Activated CD8-positive, alpha-beta T cell treated with anti-CD3 and anti-CD28 coated beads, Interleukin-2, amount 10 ng/mL, durations not matched to agents 7 days and 5 days (primary cell): ENCODE measurements at regions not wholly inside any gene's neighbourhood (a gene's known extent, or its start where the extent isn't known, plus 50 kb on each side); places are given as distances from the start of the nearest gene placed in this dataset.
A peak's percentile ranks its signal among the peaks of the same experiment; 100 is the strongest.

Source experiments
- ATAC-seq: fragments of 150-1000 bp; cut with Tn5 transposase; one replicate; pipeline ENCODE4 v1.10.0; 2021; ENCODE audit warnings: moderate library complexity
- CTCF ChIA-PET: fragments of 350-600 bp; sonication (Branson Sonifier 250); formaldehyde crosslinking; loops from one replicate; lab custom pipeline; 2021; ENCODE audit warnings: antibody characterized with exemption; lab: Charles Lee
- POLR2A ChIA-PET: fragments of 350-600 bp; sonication (Branson Sonifier 250); formaldehyde crosslinking; loops from one replicate; lab custom pipeline; 2021; ENCODE audit warnings: antibody characterized with exemption; lab: Charles Lee
- DNase-seq: peaks from one replicate; pipeline ENCODE4 v3.0.0-alpha.2; 2020
- H3K27ac Mint-ChIP-seq: one replicate; pipeline ENCODE4 v1.8.0; 2021; ENCODE audit warnings: mild to moderate bottlenecking, mixed read lengths
- H3K27me3 Mint-ChIP-seq: one replicate; pipeline ENCODE4 v1.8.0; 2021; ENCODE audit warnings: low read depth, mixed read lengths
- H3K36me3 Mint-ChIP-seq: one replicate; pipeline ENCODE4 v1.8.0; 2021; ENCODE audit warnings: low read depth, mixed read lengths
- H3K4me1 Mint-ChIP-seq: one replicate; pipeline ENCODE4 v1.8.0; 2021; ENCODE audit warnings: low read depth, mixed read lengths
- H3K4me3 Mint-ChIP-seq: one replicate; pipeline ENCODE4 v1.8.0; 2021; ENCODE audit warnings: mild to moderate bottlenecking, mixed read lengths
- H3K9me3 Mint-ChIP-seq: one replicate; pipeline ENCODE4 v1.8.0; 2022; ENCODE audit warnings: mixed read lengths; ENCODE audit not compliant: insufficient read depth

- Mint-ChIP-seq H3K27me3 (no peaks in the 10 kb centered on the region), H3K4me3 (no peak overlapping the region), H3K4me1 (peaks cover 51% of the 10 kb centered on the region), H3K36me3 (peaks cover 16% of the 10 kb centered on the region), H3K27ac (peak overlapping the region; percentile 90), H3K9me3 (no peaks in the 10 kb centered on the region)
- CTCF ChIA-PET: interaction anchor here (0.6 to 1.6 kb wide), 3 partner anchors 8 to 95 kb away, joined by 3 read pairs; no protein-coding TSS in a partner anchor
- ATAC-seq (no peak), DNase-seq (no peak)
- POLR2A ChIA-PET: no interaction called here
Measured at GRCh38 chr9:20041697-20042081, 252.9 kb upstream of the SLC24A2 start.

GRCh38 chr9:20040991-20041696, 252.3 kb upstream of the SLC24A2 start:
- H3K27me3 Mint-ChIP-seq: no peaks in the 10 kb centered on the region
- ChIA-PET POLR2A (no interaction called here), CTCF (interaction anchor here (0.6 to 1.6 kb wide), 3 partner anchors 8 to 94 kb away, joined by 3 read pairs; no protein-coding TSS in a partner anchor)
- H3K4me3 Mint-ChIP-seq: no peak overlapping the region
- ATAC-seq: no peak
- DNase-seq: no peak
- peaks cover 11% of the 10 kb centered on the region for H3K36me3 Mint-ChIP-seq
- no peaks in the 10 kb centered on the region for H3K9me3 Mint-ChIP-seq
- H3K27ac Mint-ChIP-seq: peak overlapping the region; percentile 19
- peaks cover 46% of the 10 kb centered on the region for H3K4me1 Mint-ChIP-seq

GRCh38 chr9:20037699-20038098, 248.9 kb upstream of the SLC24A2 start:
- no peaks in the 10 kb centered on the region for H3K36me3 Mint-ChIP-seq
- peaks cover 25% of the 10 kb centered on the region for H3K4me1 Mint-ChIP-seq
- H3K9me3 Mint-ChIP-seq: no peaks in the 10 kb centered on the region
- H3K4me3 Mint-ChIP-seq: no peak overlapping the region
- H3K27ac Mint-ChIP-seq: no peak overlapping the region
- CTCF ChIA-PET: interaction anchor here (0.9 to 1.3 kb wide), 2 partner anchors 92 to 261 kb away, joined by 3 read pairs; no protein-coding TSS in a partner anchor
- DNase-seq (no peak), ATAC-seq (no peak)
- no peaks in the 10 kb centered on the region for H3K27me3 Mint-ChIP-seq
- POLR2A ChIA-PET: no interaction called here

DNA sequence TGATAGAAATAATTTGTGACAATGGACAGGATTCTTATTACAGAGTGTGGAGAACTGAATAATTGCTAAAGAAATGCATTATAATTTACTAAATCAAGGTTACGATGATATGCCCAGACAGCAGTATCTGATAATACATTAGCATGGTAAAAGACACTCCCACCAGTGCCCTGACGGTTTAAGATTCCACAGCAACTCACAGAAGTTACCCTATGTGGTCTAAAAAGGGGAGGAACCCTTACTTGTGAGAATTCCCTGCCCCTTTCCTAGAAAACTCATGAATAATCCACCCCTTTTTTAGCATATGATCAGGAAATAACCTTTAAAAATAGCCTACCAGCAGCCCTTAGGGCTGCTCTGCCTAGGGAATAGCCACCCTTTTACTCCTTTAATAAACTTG, 244.7 kb upstream of the SLC24A2 start:
- no peak for ATAC-seq

GRCh38 chr9:20032413-20033006, 243.7 kb upstream of the SLC24A2 start:
- ChIA-PET POLR2A (no interaction called here), CTCF (interaction anchor here (1.6 kb wide), 1 partner anchor 86 kb away, joined by 5 read pairs; no protein-coding TSS in a partner anchor)
- no peaks in the 10 kb centered on the region for H3K9me3 Mint-ChIP-seq
- H3K27me3 Mint-ChIP-seq: no peaks in the 10 kb centered on the region
- no peaks in the 10 kb centered on the region for H3K36me3 Mint-ChIP-seq
- DNase-seq: no peak
- no peak for ATAC-seq
- no peak overlapping the region for H3K4me3 Mint-ChIP-seq
- H3K27ac Mint-ChIP-seq: no peak overlapping the region
- peaks cover 19% of the 10 kb centered on the region for H3K4me1 Mint-ChIP-seq

More for the DNA sequence above, 244.7 kb upstream of the SLC24A2 start:
- Mint-ChIP-seq H3K27ac (no peak overlapping the region), H3K4me1 (peaks cover 18% of the 10 kb centered on the region), H3K9me3 (no peaks in the 10 kb centered on the region), H3K4me3 (no peak overlapping the region), H3K27me3 (no peaks in the 10 kb centered on the region), H3K36me3 (no peaks in the 10 kb centered on the region)
- no peak for DNase-seq
- POLR2A ChIA-PET: no interaction called here
- CTCF ChIA-PET: no interaction called here

DNA sequence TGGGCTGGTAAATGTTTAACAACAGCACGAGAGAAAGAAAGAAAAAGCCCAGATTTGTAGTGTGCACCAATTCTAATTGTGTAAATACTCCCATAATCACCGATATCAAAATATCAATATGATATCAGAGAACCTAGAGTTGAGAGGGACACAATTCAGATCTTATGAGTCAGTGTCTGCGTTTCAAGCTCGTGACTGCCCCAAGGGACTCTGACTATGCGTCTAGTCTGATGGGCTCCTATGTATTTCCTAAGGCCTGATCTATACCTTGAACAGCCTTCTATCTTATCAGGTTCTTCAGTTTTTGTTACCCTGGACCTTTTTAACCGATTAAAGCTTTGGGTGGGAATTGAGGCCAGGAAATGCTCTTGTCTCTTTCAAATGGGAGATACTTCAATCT, 243.0 kb upstream of the SLC24A2 start:
- no peak for ATAC-seq
- ChIA-PET CTCF (interaction anchor here (1.6 kb wide), 1 partner anchor 85 kb away, joined by 5 read pairs; no protein-coding TSS in a partner anchor), POLR2A (no interaction called here)
- Mint-ChIP-seq H3K36me3 (no peaks in the 10 kb centered on the region), H3K9me3 (no peaks in the 10 kb centered on the region), H3K27ac (no peak overlapping the region), H3K27me3 (no peaks in the 10 kb centered on the region), H3K4me1 (peaks cover 19% of the 10 kb centered on the region), H3K4me3 (no peak overlapping the region)
- no peak for DNase-seq

GRCh38 chr9:20030671-20031070, 241.8 kb upstream of the SLC24A2 start:
- H3K4me3 Mint-ChIP-seq: no peak overlapping the region
- no peaks in the 10 kb centered on the region for H3K36me3 Mint-ChIP-seq
- no peak for DNase-seq
- no peaks in the 10 kb centered on the region for H3K9me3 Mint-ChIP-seq
- ATAC-seq: no peak
- H3K4me1 Mint-ChIP-seq: peaks cover 19% of the 10 kb centered on the region
- H3K27ac Mint-ChIP-seq: no peak overlapping the region
- ChIA-PET POLR2A (no interaction called here), CTCF (no interaction called here)
- H3K27me3 Mint-ChIP-seq: no peaks in the 10 kb centered on the region

DNA sequence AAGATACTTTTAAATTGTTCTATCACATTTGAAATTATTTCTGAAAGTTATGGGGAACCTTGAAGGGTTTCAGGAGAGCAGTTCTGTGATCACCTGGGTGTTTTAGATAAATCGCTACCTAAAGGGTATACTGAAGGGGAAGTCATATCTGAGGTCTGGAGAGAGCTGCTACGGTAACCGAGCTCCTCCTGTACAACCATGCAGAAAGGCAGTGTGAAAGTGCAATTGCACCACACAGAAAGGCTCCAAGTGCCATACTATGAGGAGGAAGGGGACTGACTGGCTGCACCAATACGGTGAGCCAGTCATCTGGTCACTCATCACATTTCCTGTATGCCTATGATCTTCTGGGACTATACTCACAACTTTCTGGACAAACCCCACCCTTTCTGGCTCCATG, 241.4 kb upstream of the SLC24A2 start:
- H3K4me1 Mint-ChIP-seq: peaks cover 19% of the 10 kb centered on the region
- H3K36me3 Mint-ChIP-seq: no peaks in the 10 kb centered on the region
- CTCF ChIA-PET: no interaction called here
- POLR2A ChIA-PET: no interaction called here
- no peaks in the 10 kb centered on the region for H3K9me3 Mint-ChIP-seq
- no peak overlapping the region for H3K27ac Mint-ChIP-seq
- no peak overlapping the region for H3K4me3 Mint-ChIP-seq
- no peak for DNase-seq
- no peak for ATAC-seq
- H3K27me3 Mint-ChIP-seq: no peaks in the 10 kb centered on the region

GRCh38 chr9:20028849-20029231, 240.0 kb upstream of the SLC24A2 start:
- CTCF ChIA-PET: no interaction called here
- peaks cover 18% of the 10 kb centered on the region for H3K4me1 Mint-ChIP-seq
- no peak for ATAC-seq

DNA sequence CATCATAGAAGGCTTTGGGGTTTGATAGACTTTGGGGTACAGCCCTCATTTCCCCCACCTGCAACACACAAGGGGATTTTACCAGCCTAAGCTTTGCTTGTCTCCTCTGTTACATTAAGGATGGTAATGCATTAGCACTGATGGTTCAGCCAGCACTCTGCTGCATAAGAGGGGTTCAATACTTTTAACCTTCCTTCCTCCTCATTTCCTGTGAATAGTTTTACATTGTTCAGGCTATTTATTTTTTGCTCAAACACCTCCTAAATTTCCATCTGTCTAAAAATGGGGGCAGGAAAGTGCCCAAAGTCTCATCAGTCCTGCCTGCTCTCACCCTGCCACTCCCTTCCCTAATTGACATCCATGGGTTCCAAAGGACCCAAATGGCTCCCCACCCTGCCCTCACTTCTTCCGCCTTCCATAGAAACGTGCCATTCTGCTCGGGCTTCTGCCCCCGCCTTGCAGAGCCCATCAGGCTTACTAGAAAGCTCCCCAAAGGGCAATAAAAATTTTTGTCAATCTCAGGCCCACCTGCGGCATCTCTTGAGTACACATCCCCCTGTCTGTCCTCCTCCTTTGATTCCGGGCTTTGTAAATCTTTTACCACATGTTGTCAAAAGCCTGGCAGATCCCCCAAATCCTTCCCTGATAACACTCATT, 239.5 kb upstream of the SLC24A2 start:
- ChIA-PET CTCF (no interaction called here), POLR2A (no interaction called here)
- Mint-ChIP-seq H3K27ac (no peak overlapping the region), H3K36me3 (no peaks in the 10 kb centered on the region), H3K4me3 (no peak overlapping the region), H3K9me3 (no peaks in the 10 kb centered on the region), H3K27me3 (no peaks in the 10 kb centered on the region), H3K4me1 (peaks cover 13% of the 10 kb centered on the region)
- DNase-seq: no peak
- ATAC-seq: no peak

More at GRCh38 chr9:20028849-20029231, 240.0 kb upstream of the SLC24A2 start:
- no peaks in the 10 kb centered on the region for H3K27me3 Mint-ChIP-seq
- H3K4me3 Mint-ChIP-seq: no peak overlapping the region
- no peak overlapping the region for H3K27ac Mint-ChIP-seq
- no peaks in the 10 kb centered on the region for H3K36me3 Mint-ChIP-seq
- POLR2A ChIA-PET: no interaction called here
- no peak for DNase-seq
- no peaks in the 10 kb centered on the region for H3K9me3 Mint-ChIP-seq

DNA sequence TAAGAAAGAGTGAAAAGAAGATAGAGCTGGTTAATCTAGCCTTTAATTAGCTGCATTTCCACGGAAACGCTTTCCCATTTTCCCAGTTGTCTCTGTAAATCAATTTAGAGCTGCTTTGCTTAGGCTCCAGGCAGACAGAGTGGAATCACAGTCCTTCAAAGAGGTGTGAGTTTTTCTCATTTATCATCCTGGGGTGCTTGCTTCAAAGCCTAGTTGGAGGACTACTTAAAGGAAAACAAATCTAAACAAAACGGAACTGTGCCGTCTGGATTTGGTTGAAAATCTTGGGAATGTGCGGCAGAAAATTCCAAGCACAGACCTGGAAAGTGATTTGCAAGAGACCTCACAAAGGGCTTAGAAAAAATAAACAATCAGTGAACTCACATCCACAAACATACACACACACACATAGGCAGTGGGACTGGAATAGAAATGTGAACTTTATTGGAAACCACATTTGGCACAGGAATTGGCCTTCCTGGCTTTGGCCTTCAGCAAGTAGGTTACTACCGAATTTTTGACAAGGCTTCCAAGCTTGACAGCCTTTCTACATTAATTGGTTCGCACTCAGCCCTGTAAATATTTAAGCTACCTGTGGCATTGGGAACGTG, 235.2 kb upstream of the SLC24A2 start:
- CTCF ChIA-PET: no interaction called here
- ATAC-seq: no peak

More for the DNA sequence above, 235.2 kb upstream of the SLC24A2 start:
- no peaks in the 10 kb centered on the region for H3K9me3 Mint-ChIP-seq
- no peak for DNase-seq
- no peak overlapping the region for H3K27ac Mint-ChIP-seq
- H3K4me1 Mint-ChIP-seq: peaks cover 4% of the 10 kb centered on the region
- peaks cover 3% of the 10 kb centered on the region for H3K36me3 Mint-ChIP-seq
- H3K27me3 Mint-ChIP-seq: no peaks in the 10 kb centered on the region
- POLR2A ChIA-PET: no interaction called here
- no peak overlapping the region for H3K4me3 Mint-ChIP-seq
